Choroid plexus epithelial cell (primary cell): ENCODE measurements at regions not wholly inside any gene's neighbourhood (a gene's known extent, or its start where the extent isn't known, plus 50 kb on each side); places are given as distances from the start of the nearest gene placed in this dataset.

Experiments
- DNase-seq: peaks from one replicate; pipeline ENCODE4 v3.0.0-alpha.2; 2010; ENCODE audit warnings: low read depth
- H3K4me3 ChIP-seq: 2 replicates; pipeline ENCODE4 v1.5.1; 2011; ENCODE audit warnings: low read depth, mild to moderate bottlenecking, control low read depth, low read length, moderate library complexity
- CTCF ChIP-seq: conservative IDR thresholded peaks from 2 replicates; pipeline ENCODE4 v1.5.1; 2011; ENCODE audit warnings: low read depth, mild to moderate bottlenecking, control low read depth, inconsistent platforms, low read length, moderate library complexity

- no peak for DNase-seq
Observed at GRCh38 chr6:106918115-106918514, 56.4 kb downstream of the CD24 start.

GRCh38 chr6:106916891-106917290 lies 57.6 kb downstream of the CD24 start:
- no peak for TF ChIP-seq CTCF
- no peak overlapping the region for H3K4me3 ChIP-seq
- DNase-seq = no peak

More at GRCh38 chr6:106918115-106918514, 56.4 kb downstream of the CD24 start:
- no peak for TF ChIP-seq CTCF
- no peak overlapping the region for H3K4me3 ChIP-seq

- DNase-seq = no peak
- TF ChIP-seq CTCF = no peak
- H3K4me3 ChIP-seq = no peak overlapping the region
Observed at GRCh38 chr6:106913676-106914280, 60.8 kb downstream of the CD24 start.

- no peak overlapping the region for H3K4me3 ChIP-seq
- TF ChIP-seq CTCF = no peak
- DNase-seq = no peak
Observed at GRCh38 chr6:106913111-106913510, 61.4 kb downstream of the CD24 start.

- no peak for DNase-seq
- no peak overlapping the region for H3K4me3 ChIP-seq
- TF ChIP-seq CTCF = no peak
Observed at GRCh38 chr6:106912091-106912490, 62.4 kb downstream of the CD24 start.

- TF ChIP-seq CTCF = no peak
- no peak overlapping the region for H3K4me3 ChIP-seq
- no peak for DNase-seq
Observed at GRCh38 chr6:106910999-106911949, 63.3 kb downstream of the CD24 start.
